Breast epithelium (tissue), 4 donors: ENCODE measurements at regions not wholly inside any gene's neighbourhood (a gene's known extent, or its start where the extent isn't known, plus 50 kb on each side); places are given as distances from the start of the nearest gene placed in this dataset.

Experiments used
- DNase-seq, 2 donors: peaks; one replicate each; pipeline ENCODE4 v3.0.0-alpha.2; 2019; ENCODE audit warnings: low spot score in 2 of 2
- H3K27ac ChIP-seq, 2 donors: fragments of 200-600 bp; sonication (generic) in 1 of 2; one replicate each; pipeline ENCODE4 v1.5.1; 2016 to 2019; ENCODE audit warnings: mild to moderate bottlenecking in 1 of 2
- H3K27me3 ChIP-seq, 2 donors: fragments of 200-600 bp; sonication (generic) in 1 of 2; one replicate each; pipeline versions ENCODE4 v1.5.1 to v1.6.0; 2017 to 2019; ENCODE audit warnings: control low read depth in 1 of 2, mild to moderate bottlenecking in 1 of 2
- H3K36me3 ChIP-seq: fragments of 200-600 bp; one replicate; pipeline ENCODE4 v1.5.1; 2019
- H3K4me1 ChIP-seq, 2 donors: fragments of 200-600 bp; sonication (generic); one replicate each; pipeline ENCODE4 v1.5.1; 2016 to 2019; ENCODE audit warnings: control low read depth in 1 of 2
- H3K4me3 ChIP-seq, 3 donors: fragments of 200-600 bp; sonication (generic); 1 replicate in 2 of 3; 2 replicates in 1 of 3; pipeline ENCODE4 v1.5.1; 2016 to 2019; ENCODE audit warnings: mild to moderate bottlenecking in 3 of 3, moderate library complexity in 2 of 3
- H3K9me3 ChIP-seq, 2 donors: fragments of 200-600 bp; sonication (generic) in 1 of 2; one replicate each; pipeline ENCODE4 v1.5.1; 2016 to 2019; ENCODE audit warnings: control low read depth in 1 of 2
- POLR2A ChIP-seq: fragments of 450-650 bp; IDR thresholded peaks from one replicate; pipeline ENCODE4 v1.6.1; 2016; ENCODE audit warnings: antibody characterized with exemption, mild to moderate bottlenecking, moderate library complexity
- POLR2AphosphoS5 ChIP-seq, 3 donors: sonication (generic); formaldehyde crosslinking; IDR thresholded peaks; one replicate each; pipeline ENCODE4 v1.6.1; 2017; ENCODE audit warnings: antibody characterized with exemption in 3 of 3
- intact Hi-C: fragments of 100-400 bp; cut with DNase I; formaldehyde crosslinking; loops from one replicate; pipeline ENCODE4 v1.15.1; 2023; ENCODE audit warnings: low total_unique reads
- TF ChIP-seq, protein P1 (sequence below), 3 donors: fragments of 450-650 bp; IDR thresholded peaks; one replicate each; pipeline ENCODE4 v1.5.1; 2016 to 2017; ENCODE audit warnings: antibody characterized with exemption in 3 of 3, mild to moderate bottlenecking in 3 of 3, moderate library complexity in 3 of 3

- H3K27me3 ChIP-seq, result no peaks in the 10 kb centered on the region
- H3K27ac ChIP-seq, result no peak overlapping the region
- no peak overlapping the region for H3K4me3 ChIP-seq
- no peaks in the 10 kb centered on the region for H3K36me3 ChIP-seq
- no peak for DNase-seq
- no peaks in the 10 kb centered on the region for H3K4me1 ChIP-seq
- no peaks in the 10 kb centered on the region for H3K9me3 ChIP-seq
- no peak for TF ChIP-seq POLR2A
- TF ChIP-seq POLR2AphosphoS5 (IDR thresholded peaks at IDR 0.05), result no peak
- TF ChIP-seq, protein P1, sequence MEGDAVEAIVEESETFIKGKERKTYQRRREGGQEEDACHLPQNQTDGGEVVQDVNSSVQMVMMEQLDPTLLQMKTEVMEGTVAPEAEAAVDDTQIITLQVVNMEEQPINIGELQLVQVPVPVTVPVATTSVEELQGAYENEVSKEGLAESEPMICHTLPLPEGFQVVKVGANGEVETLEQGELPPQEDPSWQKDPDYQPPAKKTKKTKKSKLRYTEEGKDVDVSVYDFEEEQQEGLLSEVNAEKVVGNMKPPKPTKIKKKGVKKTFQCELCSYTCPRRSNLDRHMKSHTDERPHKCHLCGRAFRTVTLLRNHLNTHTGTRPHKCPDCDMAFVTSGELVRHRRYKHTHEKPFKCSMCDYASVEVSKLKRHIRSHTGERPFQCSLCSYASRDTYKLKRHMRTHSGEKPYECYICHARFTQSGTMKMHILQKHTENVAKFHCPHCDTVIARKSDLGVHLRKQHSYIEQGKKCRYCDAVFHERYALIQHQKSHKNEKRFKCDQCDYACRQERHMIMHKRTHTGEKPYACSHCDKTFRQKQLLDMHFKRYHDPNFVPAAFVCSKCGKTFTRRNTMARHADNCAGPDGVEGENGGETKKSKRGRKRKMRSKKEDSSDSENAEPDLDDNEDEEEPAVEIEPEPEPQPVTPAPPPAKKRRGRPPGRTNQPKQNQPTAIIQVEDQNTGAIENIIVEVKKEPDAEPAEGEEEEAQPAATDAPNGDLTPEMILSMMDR (IDR thresholded peaks at IDR 0.05), result no peak
- intact Hi-C loops, result no loop called here
These were observed 869.5 kb upstream of the SOX9 start for GRCh38 chr17:71251276-71251675.

- Histone ChIP-seq H3K9me3 (no peaks in the 10 kb centered on the region), H3K4me1 (no peaks in the 10 kb centered on the region), H3K36me3 (no peaks in the 10 kb centered on the region), H3K27ac (no peak overlapping the region), H3K4me3 (no peak overlapping the region), H3K27me3 (no peaks in the 10 kb centered on the region)
- intact Hi-C loops, result no loop called here
- TF ChIP-seq POLR2A (no peak), POLR2AphosphoS5 (IDR thresholded peaks at IDR 0.05) (no peak)
- TF ChIP-seq, protein P1 (IDR thresholded peaks at IDR 0.05), result no peak
- DNase-seq, result no peak
These were observed 868.9 kb upstream of the SOX9 start for GRCh38 chr17:71251951-71252350.

- DNase-seq, result no peak
- Histone ChIP-seq H3K27ac (no peak overlapping the region), H3K4me1 (no peaks in the 10 kb centered on the region), H3K4me3 (no peak overlapping the region), H3K9me3 (no peaks in the 10 kb centered on the region), H3K27me3 (no peaks in the 10 kb centered on the region), H3K36me3 (no peaks in the 10 kb centered on the region)
- intact Hi-C loops, result no loop called here
- TF ChIP-seq POLR2A (no peak), POLR2AphosphoS5 (IDR thresholded peaks at IDR 0.05) (no peak)
- TF ChIP-seq, protein P1 (IDR thresholded peaks at IDR 0.05), result no peak
These were observed 868.4 kb upstream of the SOX9 start for GRCh38 chr17:71252436-71252835.

- no peaks in the 10 kb centered on the region for H3K9me3 ChIP-seq
- H3K36me3 ChIP-seq, result no peaks in the 10 kb centered on the region
- H3K27ac ChIP-seq, result no peak overlapping the region
- DNase-seq, result no peak
- no peak overlapping the region for H3K4me3 ChIP-seq
- H3K27me3 ChIP-seq, result no peaks in the 10 kb centered on the region
- intact Hi-C loops, result no loop called here
- H3K4me1 ChIP-seq, result no peaks in the 10 kb centered on the region
- TF ChIP-seq POLR2A, result no peak
- no peak for TF ChIP-seq POLR2AphosphoS5 (IDR thresholded peaks at IDR 0.05)
- TF ChIP-seq, protein P1 (IDR thresholded peaks at IDR 0.05), result no peak
These were observed 863.7 kb upstream of the SOX9 start for GRCh38 chr17:71257096-71257495.

GRCh38 chr17:71260366-71260940 is 860.4 kb upstream of the SOX9 start:
- TF ChIP-seq, protein P1 (IDR thresholded peaks at IDR 0.05), result no peak
- TF ChIP-seq POLR2A, result no peak
- no peak for TF ChIP-seq POLR2AphosphoS5 (IDR thresholded peaks at IDR 0.05)
- intact Hi-C loops, result no loop called here
- H3K4me3 ChIP-seq, result no peak overlapping the region
- no peaks in the 10 kb centered on the region for H3K27me3 ChIP-seq
- no peak for DNase-seq
- no peak overlapping the region for H3K27ac ChIP-seq
- H3K36me3 ChIP-seq, result no peaks in the 10 kb centered on the region
- peaks cover under 1 to 4% of the 10 kb centered on the region in 2 donors for H3K9me3 ChIP-seq
- no peaks in the 10 kb centered on the region for H3K4me1 ChIP-seq
